HEK293 (cell line): ENCODE measurements at regions not wholly inside any gene's neighbourhood (a gene's known extent, or its start where the extent isn't known, plus 50 kb on each side); places are given as distances from the start of the nearest gene placed in this dataset.

Experiments used
- CTCF ChIA-PET: fragments of 350-600 bp; formaldehyde crosslinking; extraction: SDS; loops from one replicate; lab custom pipeline; 2021; ENCODE audit warnings: antibody characterized with exemption; lab: Yijun Ruan, JAX
- POLR2A ChIA-PET: fragments of 300-600 bp; formaldehyde crosslinking; extraction: SDS; loops from one replicate; lab custom pipeline; 2020; ENCODE audit warnings: antibody characterized with exemption, inconsistent platforms; lab: Yijun Ruan, JAX
- H3K27ac ChIP-seq: fragments of 200-500 bp; sonication (Bioruptor generic); 2 replicates; pipeline ENCODE4 v1.5.1; 2014; ENCODE audit warnings: low read depth, low read length, control low read depth, inconsistent platforms; ENCODE audit errors: extremely low read depth
- H3K36me3 ChIP-seq, 2 experiments: fragments of 200-500 bp in 1 of 2; sonication (Bioruptor generic) in 1 of 2; 1 replicate in 1 of 2; 2 replicates in 1 of 2; pipeline ENCODE4 v1.5.1; 2014 to 2017; ENCODE audit warnings: inconsistent platforms in 2 of 2, low read length in 2 of 2; ENCODE audit not compliant: control insufficient read depth in 2 of 2, insufficient read depth in 1 of 2
- H3K4me1 ChIP-seq: fragments of 200-500 bp; sonication (Bioruptor generic); 2 replicates; pipeline ENCODE4 v1.5.1; 2014; ENCODE audit warnings: mild to moderate bottlenecking, low read length, inconsistent platforms; ENCODE audit not compliant: control insufficient read depth, insufficient read depth
- H3K4me3 ChIP-seq: 2 replicates; pipeline ENCODE4 v1.5.1; 2011; ENCODE audit warnings: low read depth, mild to moderate bottlenecking, control low read depth, low read length, moderate library complexity
- H3K9me3 ChIP-seq: fragments of 200-500 bp; sonication (Bioruptor generic); 2 replicates; pipeline ENCODE4 v1.5.1; 2014; ENCODE audit warnings: low read depth, low read length, inconsistent platforms; ENCODE audit not compliant: control insufficient read depth, insufficient read depth
- GLI4 ChIP-seq: fragments of 450-650 bp; formaldehyde crosslinking; IDR thresholded peaks from 2 replicates; pipeline ENCODE4 v1.5.1; 2016; ENCODE audit warnings: missing biosample characterization, missing genetic modification characterization
- KLF7 ChIP-seq: fragments of 450-650 bp; formaldehyde crosslinking; IDR thresholded peaks from 2 replicates; pipeline ENCODE4 v1.5.1; 2016; ENCODE audit warnings: missing biosample characterization, missing genetic modification characterization, borderline replicate concordance
- MYNN ChIP-seq: fragments of 450-650 bp; formaldehyde crosslinking; IDR thresholded peaks from 2 replicates; pipeline ENCODE4 v1.5.1; 2016; ENCODE audit warnings: missing biosample characterization, missing genetic modification characterization, borderline replicate concordance
- MZF1 ChIP-seq: fragments of 450-650 bp; formaldehyde crosslinking; IDR thresholded peaks from 2 replicates; pipeline ENCODE4 v1.5.1; 2017; ENCODE audit warnings: missing biosample characterization, missing genetic modification characterization, borderline replicate concordance
- SALL2 ChIP-seq: fragments of 450-650 bp; formaldehyde crosslinking; IDR thresholded peaks from 2 replicates; pipeline ENCODE4 v1.5.0; 2017; ENCODE audit warnings: missing biosample characterization, mild to moderate bottlenecking, missing genetic modification characterization, borderline replicate concordance
- SETDB1 ChIP-seq: IDR thresholded peaks from one replicate; pipeline ENCODE4 v1.6.1; 2017; ENCODE audit warnings: mild to moderate bottlenecking, low read length, moderate library complexity, mixed read lengths; ENCODE audit not compliant: insufficient read length
- TRIM28 ChIP-seq: IDR thresholded peaks from 2 replicates; pipeline ENCODE4 v1.6.1; 2011; ENCODE audit warnings: low read length, control low read depth, borderline replicate concordance
- ZBTB17 ChIP-seq: fragments of 450-650 bp; formaldehyde crosslinking; IDR thresholded peaks from 2 replicates; pipeline ENCODE4 v1.5.1; 2016; ENCODE audit warnings: missing biosample characterization, missing genetic modification characterization
- ZNF140 ChIP-seq: fragments of 450-650 bp; formaldehyde crosslinking; IDR thresholded peaks from 2 replicates; pipeline ENCODE4 v1.5.1; 2016; ENCODE audit warnings: missing biosample characterization, missing genetic modification characterization
- ZNF19 ChIP-seq: fragments of 450-650 bp; formaldehyde crosslinking; IDR thresholded peaks from 2 replicates; pipeline ENCODE4; 2016; ENCODE audit warnings: missing biosample characterization, missing genetic modification characterization, low read depth
- ZNF311 ChIP-seq: fragments of 450-650 bp; formaldehyde crosslinking; IDR thresholded peaks from 2 replicates; pipeline ENCODE4 v1.5.1; 2017; ENCODE audit warnings: missing biosample characterization, missing genetic modification characterization, borderline replicate concordance
- ZNF404 ChIP-seq: fragments of 450-650 bp; formaldehyde crosslinking; IDR thresholded peaks from 2 replicates; pipeline ENCODE4 v1.5.1; 2017; ENCODE audit warnings: missing biosample characterization, missing genetic modification characterization
- ZNF571 ChIP-seq: fragments of 450-650 bp; formaldehyde crosslinking; IDR thresholded peaks from 2 replicates; pipeline ENCODE4 v1.5.0; 2017; ENCODE audit warnings: missing biosample characterization, missing genetic modification characterization
- ZNF654 ChIP-seq: fragments of 450-650 bp; formaldehyde crosslinking; IDR thresholded peaks from 2 replicates; pipeline ENCODE4 v1.5.1; 2016; ENCODE audit warnings: low read depth, missing biosample characterization, missing genetic modification characterization
- ZNF658 ChIP-seq: fragments of 450-650 bp; formaldehyde crosslinking; IDR thresholded peaks from 2 replicates; pipeline ENCODE4; 2016; ENCODE audit warnings: missing biosample characterization, missing genetic modification characterization
- ZNF830 ChIP-seq: fragments of 450-650 bp; IDR thresholded peaks from 2 replicates; pipeline ENCODE4 v1.5.0; 2018; ENCODE audit warnings: missing biosample characterization, missing genetic modification characterization, low read depth, mild to moderate bottlenecking, moderate library complexity
- ZXDB ChIP-seq: fragments of 450-650 bp; formaldehyde crosslinking; IDR thresholded peaks from 2 replicates; pipeline ENCODE4 v1.5.1; 2016; ENCODE audit warnings: missing biosample characterization, missing genetic modification characterization
- TF ChIP-seq, protein P1 (sequence below): fragments of 450-650 bp; formaldehyde crosslinking; IDR thresholded peaks from 2 replicates; pipeline ENCODE4 v1.5.1; 2017; ENCODE audit warnings: missing biosample characterization, missing genetic modification characterization
- TF ChIP-seq, protein P2 (sequence below): fragments of 450-650 bp; formaldehyde crosslinking; IDR thresholded peaks from 2 replicates; pipeline ENCODE4 v1.5.1; 2016; ENCODE audit warnings: missing biosample characterization, missing genetic modification characterization, low read depth
- TF ChIP-seq, protein P3 (sequence below): fragments of 450-650 bp; formaldehyde crosslinking; conservative IDR thresholded peaks from 2 replicates; pipeline ENCODE4 v1.5.1; 2016; ENCODE audit warnings: low read depth, missing biosample characterization, missing genetic modification characterization
- TF ChIP-seq, protein P4 (sequence below): fragments of 450-650 bp; formaldehyde crosslinking; IDR thresholded peaks from 2 replicates; pipeline ENCODE4 v1.5.1; 2016; ENCODE audit warnings: missing biosample characterization, missing genetic modification characterization, low read depth
- TF ChIP-seq, protein P5 (sequence below): fragments of 450-650 bp; formaldehyde crosslinking; IDR thresholded peaks from 2 replicates; pipeline ENCODE4 v1.5.1; 2016; ENCODE audit warnings: missing biosample characterization, missing genetic modification characterization
- TF ChIP-seq, protein P6 (sequence below): fragments of 450-650 bp; formaldehyde crosslinking; IDR thresholded peaks from 2 replicates; pipeline ENCODE4 v1.5.1; 2016; ENCODE audit warnings: missing biosample characterization, missing genetic modification characterization

DNA sequence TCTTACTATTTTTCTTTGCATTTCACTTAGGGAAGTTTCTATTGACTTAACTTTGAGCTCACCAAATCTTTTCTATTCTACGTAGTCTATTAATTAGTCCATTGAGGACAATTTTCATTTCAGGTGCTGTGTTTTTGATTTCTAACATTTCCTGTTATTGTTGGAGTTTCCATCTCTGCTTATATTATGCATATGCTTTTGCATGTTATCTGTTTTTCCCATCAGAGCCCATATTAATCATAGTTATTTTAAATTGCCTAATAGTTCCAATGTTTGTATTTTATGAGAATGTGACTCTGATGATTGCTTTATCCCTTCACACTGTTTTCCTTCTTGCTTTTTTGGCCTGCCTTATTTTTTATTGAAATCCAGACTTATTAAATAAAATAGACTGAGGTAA lies 414.5 kb upstream of the OPRM1 start:
- H3K4me3 ChIP-seq: no peak overlapping the region
- no peaks in the 10 kb centered on the region for H3K36me3 ChIP-seq
- ChIA-PET POLR2A (no interaction called here), CTCF (no interaction called here)
- H3K4me1 ChIP-seq: no peaks in the 10 kb centered on the region
- H3K27ac ChIP-seq: no peak overlapping the region
- TF ChIP-seq, protein P1, sequence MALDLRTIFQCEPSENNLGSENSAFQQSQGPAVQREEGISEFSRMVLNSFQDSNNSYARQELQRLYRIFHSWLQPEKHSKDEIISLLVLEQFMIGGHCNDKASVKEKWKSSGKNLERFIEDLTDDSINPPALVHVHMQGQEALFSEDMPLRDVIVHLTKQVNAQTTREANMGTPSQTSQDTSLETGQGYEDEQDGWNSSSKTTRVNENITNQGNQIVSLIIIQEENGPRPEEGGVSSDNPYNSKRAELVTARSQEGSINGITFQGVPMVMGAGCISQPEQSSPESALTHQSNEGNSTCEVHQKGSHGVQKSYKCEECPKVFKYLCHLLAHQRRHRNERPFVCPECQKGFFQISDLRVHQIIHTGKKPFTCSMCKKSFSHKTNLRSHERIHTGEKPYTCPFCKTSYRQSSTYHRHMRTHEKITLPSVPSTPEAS (tag by site-specific recombination): no peak
- TF ChIP-seq GLI4 (tag by site-specific recombination): no peak
- peak; percentile 14 for TF ChIP-seq SETDB1
- no peak for TF ChIP-seq ZNF404 (tag by site-specific recombination)
- H3K9me3 ChIP-seq: no peaks in the 10 kb centered on the region

DNA sequence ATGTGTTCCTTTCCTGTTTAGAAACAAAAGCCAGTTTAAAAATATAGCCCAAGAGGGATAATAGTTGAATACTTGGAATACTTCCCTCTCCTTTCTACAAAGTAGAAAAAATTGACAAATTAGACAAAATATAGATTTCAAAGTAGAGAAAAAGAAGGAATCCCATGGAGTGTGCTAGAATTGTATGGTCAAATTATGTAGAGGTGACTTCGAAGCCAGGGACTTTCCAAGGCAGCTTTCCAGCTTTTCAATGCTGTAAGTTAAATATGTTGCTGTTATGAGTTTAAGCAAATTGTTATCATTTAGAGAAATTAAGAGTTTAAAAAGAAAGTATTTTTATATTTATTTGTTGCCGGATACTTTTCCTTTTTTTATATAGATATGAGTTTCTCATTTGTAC lies 415.5 kb upstream of the OPRM1 start:
- H3K36me3 ChIP-seq: no peaks in the 10 kb centered on the region
- CTCF ChIA-PET: interaction anchor here (0.7 kb wide), 1 partner anchor 328 kb away, joined by 4 read pairs; no protein-coding TSS in a partner anchor
- no peaks in the 10 kb centered on the region for H3K9me3 ChIP-seq
- POLR2A ChIA-PET: no interaction called here
- no peak overlapping the region for H3K27ac ChIP-seq
- H3K4me1 ChIP-seq: no peaks in the 10 kb centered on the region
- no peak overlapping the region for H3K4me3 ChIP-seq
- TF ChIP-seq ZXDB: no peak
- no peak for TF ChIP-seq MYNN (tag by site-specific recombination)
- TF ChIP-seq, protein P2, sequence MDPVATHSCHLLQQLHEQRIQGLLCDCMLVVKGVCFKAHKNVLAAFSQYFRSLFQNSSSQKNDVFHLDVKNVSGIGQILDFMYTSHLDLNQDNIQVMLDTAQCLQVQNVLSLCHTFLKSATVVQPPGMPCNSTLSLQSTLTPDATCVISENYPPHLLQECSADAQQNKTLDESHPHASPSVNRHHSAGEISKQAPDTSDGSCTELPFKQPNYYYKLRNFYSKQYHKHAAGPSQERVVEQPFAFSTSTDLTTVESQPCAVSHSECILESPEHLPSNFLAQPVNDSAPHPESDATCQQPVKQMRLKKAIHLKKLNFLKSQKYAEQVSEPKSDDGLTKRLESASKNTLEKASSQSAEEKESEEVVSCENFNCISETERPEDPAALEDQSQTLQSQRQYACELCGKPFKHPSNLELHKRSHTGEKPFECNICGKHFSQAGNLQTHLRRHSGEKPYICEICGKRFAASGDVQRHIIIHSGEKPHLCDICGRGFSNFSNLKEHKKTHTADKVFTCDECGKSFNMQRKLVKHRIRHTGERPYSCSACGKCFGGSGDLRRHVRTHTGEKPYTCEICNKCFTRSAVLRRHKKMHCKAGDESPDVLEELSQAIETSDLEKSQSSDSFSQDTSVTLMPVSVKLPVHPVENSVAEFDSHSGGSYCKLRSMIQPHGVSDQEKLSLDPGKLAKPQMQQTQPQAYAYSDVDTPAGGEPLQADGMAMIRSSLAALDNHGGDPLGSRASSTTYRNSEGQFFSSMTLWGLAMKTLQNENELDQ (tag by site-specific recombination): no peak
- no peak for TF ChIP-seq SALL2 (tag by site-specific recombination)
- no peak for TF ChIP-seq ZNF19 (tag by site-specific recombination)
- no peak for TF ChIP-seq TRIM28
- no peak for TF ChIP-seq ZNF140 (tag by site-specific recombination)
- no peak for TF ChIP-seq ZNF311 (tag by site-specific recombination)
- TF ChIP-seq, protein P3, sequence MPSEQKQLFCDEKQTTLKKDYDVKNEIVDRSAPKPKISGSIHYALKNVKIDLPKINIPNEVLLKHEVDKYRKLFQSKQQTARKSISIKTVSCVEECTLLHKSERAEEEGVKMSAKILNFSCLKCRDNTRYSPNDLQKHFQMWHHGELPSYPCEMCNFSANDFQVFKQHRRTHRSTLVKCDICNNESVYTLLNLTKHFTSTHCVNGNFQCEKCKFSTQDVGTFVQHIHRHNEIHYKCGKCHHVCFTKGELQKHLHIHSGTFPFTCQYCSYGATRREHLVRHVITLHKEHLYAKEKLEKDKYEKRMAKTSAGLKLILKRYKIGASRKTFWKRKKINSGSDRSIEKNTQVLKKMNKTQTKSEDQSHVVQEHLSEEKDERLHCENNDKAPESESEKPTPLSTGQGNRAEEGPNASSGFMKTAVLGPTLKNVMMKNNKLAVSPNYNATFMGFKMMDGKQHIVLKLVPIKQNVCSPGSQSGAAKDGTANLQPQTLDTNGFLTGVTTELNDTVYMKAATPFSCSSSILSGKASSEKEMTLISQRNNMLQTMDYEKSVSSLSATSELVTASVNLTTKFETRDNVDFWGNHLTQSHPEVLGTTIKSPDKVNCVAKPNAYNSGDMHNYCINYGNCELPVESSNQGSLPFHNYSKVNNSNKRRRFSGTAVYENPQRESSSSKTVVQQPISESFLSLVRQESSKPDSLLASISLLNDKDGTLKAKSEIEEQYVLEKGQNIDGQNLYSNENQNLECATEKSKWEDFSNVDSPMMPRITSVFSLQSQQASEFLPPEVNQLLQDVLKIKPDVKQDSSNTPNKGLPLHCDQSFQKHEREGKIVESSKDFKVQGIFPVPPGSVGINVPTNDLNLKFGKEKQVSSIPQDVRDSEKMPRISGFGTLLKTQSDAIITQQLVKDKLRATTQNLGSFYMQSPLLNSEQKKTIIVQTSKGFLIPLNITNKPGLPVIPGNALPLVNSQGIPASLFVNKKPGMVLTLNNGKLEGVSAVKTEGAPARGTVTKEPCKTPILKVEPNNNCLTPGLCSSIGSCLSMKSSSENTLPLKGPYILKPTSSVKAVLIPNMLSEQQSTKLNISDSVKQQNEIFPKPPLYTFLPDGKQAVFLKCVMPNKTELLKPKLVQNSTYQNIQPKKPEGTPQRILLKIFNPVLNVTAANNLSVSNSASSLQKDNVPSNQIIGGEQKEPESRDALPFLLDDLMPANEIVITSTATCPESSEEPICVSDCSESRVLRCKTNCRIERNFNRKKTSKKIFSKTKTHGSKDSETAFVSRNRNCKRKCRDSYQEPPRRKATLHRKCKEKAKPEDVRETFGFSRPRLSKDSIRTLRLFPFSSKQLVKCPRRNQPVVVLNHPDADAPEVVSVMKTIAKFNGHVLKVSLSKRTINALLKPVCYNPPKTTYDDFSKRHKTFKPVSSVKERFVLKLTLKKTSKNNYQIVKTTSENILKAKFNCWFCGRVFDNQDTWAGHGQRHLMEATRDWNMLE (tag by site-specific recombination): no peak
- no peak for TF ChIP-seq ZNF658 (tag by site-specific recombination)
- TF ChIP-seq ZNF830 (tag by site-specific recombination): no peak
- TF ChIP-seq, protein P4, sequence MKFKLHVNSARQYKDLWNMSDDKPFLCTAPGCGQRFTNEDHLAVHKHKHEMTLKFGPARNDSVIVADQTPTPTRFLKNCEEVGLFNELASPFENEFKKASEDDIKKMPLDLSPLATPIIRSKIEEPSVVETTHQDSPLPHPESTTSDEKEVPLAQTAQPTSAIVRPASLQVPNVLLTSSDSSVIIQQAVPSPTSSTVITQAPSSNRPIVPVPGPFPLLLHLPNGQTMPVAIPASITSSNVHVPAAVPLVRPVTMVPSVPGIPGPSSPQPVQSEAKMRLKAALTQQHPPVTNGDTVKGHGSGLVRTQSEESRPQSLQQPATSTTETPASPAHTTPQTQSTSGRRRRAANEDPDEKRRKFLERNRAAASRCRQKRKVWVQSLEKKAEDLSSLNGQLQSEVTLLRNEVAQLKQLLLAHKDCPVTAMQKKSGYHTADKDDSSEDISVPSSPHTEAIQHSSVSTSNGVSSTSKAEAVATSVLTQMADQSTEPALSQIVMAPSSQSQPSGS (tag by site-specific recombination): no peak
- TF ChIP-seq MZF1 (tag by site-specific recombination): no peak
- TF ChIP-seq KLF7: no peak
- TF ChIP-seq, protein P5, sequence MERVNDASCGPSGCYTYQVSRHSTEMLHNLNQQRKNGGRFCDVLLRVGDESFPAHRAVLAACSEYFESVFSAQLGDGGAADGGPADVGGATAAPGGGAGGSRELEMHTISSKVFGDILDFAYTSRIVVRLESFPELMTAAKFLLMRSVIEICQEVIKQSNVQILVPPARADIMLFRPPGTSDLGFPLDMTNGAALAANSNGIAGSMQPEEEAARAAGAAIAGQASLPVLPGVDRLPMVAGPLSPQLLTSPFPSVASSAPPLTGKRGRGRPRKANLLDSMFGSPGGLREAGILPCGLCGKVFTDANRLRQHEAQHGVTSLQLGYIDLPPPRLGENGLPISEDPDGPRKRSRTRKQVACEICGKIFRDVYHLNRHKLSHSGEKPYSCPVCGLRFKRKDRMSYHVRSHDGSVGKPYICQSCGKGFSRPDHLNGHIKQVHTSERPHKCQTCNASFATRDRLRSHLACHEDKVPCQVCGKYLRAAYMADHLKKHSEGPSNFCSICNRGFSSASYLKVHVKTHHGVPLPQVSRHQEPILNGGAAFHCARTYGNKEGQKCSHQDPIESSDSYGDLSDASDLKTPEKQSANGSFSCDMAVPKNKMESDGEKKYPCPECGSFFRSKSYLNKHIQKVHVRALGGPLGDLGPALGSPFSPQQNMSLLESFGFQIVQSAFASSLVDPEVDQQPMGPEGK (tag by site-specific recombination): no peak
- TF ChIP-seq ZNF571 (tag by site-specific recombination): no peak
- TF ChIP-seq ZBTB17 (tag by site-specific recombination): no peak
- TF ChIP-seq, protein P6, sequence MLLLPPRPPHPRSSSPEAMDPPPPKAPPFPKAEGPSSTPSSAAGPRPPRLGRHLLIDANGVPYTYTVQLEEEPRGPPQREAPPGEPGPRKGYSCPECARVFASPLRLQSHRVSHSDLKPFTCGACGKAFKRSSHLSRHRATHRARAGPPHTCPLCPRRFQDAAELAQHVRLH (tag by site-specific recombination): no peak
- TF ChIP-seq ZNF654 (tag by site-specific recombination): no peak
